CD4-positive, alpha-beta T cell treated with Interleukin-1 beta for 1 hour (primary cell): ENCODE measurements at regions not wholly inside any gene's neighbourhood (a gene's known extent, or its start where the extent isn't known, plus 50 kb on each side); places are given as distances from the start of the nearest gene placed in this dataset.
"Not testable (repeated sequence)": the region's sequence is repeated elsewhere in the genome, so short reads cannot be mapped to it uniquely, and the experiment has no call there.

Experiments
- DNase-seq, 2 donors: peaks; one replicate each; pipeline ENCODE4 v3.0.0-alpha.2; 2020 to 2022

DNA sequence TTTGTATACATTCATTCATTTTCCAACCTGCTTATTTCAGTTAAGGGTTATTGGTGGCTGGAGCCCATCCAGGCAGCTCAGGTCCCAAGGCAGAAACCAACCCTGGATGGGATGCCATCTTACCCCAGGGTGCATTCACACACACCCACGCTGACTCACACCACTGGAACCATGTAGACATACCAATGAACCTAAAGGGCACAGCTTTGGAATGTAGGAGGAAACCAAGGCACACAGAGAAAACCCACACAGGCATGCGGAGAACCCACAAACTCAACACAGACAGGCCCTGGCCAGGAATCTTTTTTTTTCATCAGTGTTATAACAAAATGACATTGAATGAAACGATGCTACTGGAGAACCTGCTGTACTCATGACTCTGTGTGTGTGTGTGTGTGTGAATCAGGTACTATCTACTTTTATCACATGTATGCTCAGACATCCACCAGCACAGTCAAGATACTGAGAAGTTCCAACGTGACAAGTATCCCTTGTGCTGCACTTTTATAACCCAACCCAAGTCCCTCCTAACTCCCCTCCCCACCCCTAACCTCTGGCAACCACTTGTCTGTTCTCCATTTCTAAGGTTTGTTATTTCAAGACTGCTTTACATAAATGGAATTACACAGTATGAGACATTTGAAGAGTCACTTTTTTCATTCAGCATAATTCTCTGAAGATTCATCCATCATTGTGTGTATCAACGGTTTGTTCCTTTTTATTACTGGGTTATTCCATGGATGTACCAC lies 286.8 kb upstream of the PLD5 start:
- DNase-seq = no peak

DNA sequence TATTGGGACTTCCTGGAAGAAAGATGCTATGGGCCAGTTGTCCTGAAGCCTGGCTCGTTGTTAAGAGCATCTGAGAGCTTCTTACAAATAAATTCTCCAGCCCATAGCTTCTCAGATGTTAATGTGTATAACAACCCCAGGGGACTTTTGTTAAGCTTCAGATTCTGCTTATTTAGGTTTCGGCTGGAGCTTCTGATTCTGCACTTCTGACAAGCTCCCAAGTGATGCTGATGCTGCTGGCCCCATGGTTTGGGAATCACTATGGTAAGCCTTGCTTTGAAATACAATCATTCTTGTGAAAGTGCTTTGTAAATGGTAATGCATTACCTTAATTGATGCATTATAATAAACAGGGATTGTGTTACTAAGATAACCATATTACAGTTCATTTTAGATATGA lies 281.8 kb upstream of the PLD5 start:
- DNase-seq = no peak

DNA sequence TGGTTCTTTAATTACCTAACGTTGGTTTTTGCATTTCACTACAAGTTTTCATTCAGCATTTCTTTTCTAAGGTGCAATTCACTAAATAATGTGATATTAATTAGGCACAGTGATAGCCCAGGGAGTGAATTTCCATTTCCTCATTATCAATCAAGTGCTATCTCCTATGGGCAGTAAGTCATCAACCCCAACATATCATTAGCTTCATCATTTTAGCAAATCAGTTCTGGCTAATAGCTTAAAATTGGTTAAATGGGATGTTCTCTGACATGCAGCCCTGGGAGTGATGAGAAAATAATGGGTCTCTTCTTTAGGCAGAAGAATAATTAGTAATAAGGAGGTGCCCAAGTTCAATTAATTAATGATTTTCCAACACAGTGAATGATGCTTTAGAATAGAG lies 280.9 kb upstream of the PLD5 start:
- not testable (repeated sequence) for DNase-seq

DNA sequence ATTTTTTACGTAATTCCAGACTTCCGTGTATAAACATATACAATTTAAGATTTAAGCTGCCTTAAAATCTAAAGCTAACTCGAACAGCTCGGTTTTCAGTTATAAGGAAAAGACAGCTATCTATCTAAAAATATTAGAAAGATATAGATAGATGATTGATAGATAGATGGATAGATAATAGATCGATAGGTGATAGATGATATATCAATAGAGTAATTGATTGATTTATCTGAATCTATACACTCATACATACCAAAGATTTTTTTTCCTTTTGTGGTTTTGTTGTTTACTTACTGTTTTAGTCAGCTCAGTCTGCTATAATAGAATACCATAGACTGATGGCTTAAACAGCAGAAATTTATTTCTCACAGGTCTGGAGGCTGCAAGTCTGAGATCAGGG lies 278.5 kb upstream of the PLD5 start:
- no peak for DNase-seq

DNA sequence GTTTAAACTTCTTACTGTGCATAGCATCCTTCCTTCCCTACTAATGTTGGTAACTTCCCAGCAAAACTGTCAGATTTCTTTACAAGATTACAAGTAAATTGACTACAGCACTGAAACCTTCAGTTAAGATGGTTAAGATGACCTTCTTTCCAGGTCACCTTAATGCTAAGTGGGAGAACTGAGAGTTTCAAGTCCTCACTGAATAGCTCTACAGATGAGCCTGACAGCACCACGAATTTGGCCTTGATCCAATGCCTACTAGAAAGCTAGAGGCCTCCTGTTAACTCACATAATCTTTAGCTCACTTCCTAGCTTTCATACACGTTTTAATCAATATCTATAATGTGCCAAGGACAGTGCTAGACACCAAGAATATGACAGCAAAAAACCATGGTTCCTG lies 276.0 kb upstream of the PLD5 start:
- no peak for DNase-seq

DNA sequence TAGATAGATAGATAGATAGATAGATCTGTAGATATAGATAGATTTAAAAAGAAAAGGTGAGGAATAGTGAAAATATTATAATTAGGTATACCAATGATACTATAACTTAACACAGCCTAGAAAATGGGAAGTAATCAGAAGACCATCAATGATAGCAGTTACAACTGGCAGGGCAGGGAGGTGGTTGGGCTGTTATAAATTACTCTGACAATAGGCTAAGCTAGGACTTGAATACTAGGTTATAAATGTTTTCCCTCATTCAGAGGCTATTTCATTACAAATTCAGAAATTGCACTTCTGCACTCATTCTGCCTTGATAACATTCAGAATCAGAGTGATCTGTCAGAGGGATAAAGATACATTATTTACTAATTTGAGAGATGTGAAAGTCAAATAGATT lies 273.4 kb upstream of the PLD5 start:
- DNase-seq = no peak

DNA sequence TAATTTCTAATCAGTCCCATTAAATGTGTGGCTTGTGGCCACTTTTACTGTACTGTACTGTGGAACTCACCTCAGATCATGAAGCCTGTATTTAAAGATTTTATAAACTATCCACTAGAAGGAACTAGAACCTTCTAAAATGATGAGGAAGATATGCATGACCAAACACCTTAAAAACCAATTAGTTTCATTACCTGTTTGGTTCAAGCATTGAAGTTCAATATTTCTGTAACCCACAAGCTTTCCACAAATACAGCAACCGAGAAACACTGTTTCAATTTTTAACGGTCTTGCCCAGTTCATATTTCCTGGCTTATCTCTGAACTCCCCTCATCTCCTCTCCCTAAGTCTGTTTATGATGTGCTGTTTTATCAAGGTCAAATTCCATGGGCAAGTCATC lies 264.3 kb upstream of the PLD5 start:
- no peak for DNase-seq

DNA sequence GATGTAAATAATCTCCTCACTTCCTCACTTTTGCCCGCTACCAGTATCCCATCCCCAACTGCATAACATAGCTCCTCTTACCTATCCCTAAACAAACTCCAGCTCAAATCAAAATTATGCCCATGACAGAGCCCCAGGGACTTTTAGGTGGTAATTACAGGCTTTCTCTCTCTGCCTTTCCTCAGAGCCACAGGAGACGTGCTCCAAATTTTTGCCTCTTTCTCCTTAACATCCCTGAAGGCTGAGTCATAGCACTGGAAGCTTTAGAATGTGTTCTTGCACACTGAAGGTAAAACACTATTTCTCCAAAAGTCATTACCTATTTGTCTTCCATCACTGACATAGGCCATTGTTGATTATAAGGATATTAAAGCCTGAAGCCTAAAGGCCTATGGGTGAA lies 263.5 kb upstream of the PLD5 start:
- no peak for DNase-seq

DNA sequence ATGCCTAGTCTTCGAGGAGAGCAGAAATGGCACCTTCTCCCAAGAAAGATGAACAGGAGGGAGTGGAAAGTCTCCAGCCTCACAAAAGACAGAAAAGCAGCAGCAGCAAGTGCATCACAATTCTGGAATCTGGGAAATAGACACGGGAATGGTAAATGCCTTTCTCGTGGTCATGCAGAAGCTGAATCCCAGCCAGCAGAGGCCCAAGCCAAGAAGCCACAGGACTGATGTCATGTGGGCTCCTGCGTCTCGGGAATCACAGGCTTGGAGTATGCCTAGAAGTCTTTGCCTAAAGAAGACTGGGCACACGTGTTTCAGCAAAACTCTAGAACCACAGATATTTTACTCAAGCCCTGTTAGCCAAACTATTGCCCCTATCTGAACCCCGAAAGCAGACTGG lies 260.3 kb upstream of the PLD5 start:
- DNase-seq = no peak

DNA sequence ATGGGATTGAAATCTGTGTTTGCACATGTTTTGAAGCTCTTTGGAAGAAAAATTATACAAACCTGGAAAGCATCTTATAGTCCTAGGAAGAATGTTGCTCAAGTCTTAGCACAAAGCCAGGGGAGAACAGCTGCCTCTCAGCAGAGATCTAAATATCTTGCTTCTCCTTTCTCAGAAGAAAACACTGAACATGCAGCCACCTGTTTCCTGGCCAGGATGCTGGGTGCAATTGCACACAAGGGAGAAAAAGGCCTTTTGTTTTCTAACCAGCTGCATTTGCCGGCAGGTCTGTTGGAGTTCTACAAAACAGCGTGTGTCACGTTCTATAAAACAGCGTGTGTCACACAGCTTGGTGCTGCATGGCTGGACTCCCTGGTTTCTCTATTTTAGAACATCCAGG lies 259.6 kb upstream of the PLD5 start:
- peak in 1 of 2 donors; percentile 49 for DNase-seq

DNA sequence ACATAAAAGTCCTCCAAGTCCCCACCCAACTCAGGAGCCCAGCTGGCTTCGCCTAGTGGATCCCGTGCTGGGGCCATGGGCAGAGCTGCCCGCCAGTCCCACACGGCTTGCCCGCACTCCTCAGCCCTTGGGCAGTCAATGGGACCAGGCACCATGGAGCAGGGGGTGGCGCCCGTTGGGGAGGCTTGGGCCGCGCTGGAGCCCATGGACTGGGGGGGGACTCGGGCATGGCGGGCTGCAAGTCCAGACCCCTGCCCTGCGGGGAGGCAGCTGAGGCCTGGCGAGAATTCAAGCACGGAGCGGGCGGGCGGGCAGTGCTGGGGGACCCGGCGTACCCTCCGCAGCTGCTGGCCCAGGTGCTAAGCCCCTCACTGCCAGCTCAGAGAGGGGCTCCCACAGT lies 249.8 kb upstream of the PLD5 start:
- no peak for DNase-seq

DNA sequence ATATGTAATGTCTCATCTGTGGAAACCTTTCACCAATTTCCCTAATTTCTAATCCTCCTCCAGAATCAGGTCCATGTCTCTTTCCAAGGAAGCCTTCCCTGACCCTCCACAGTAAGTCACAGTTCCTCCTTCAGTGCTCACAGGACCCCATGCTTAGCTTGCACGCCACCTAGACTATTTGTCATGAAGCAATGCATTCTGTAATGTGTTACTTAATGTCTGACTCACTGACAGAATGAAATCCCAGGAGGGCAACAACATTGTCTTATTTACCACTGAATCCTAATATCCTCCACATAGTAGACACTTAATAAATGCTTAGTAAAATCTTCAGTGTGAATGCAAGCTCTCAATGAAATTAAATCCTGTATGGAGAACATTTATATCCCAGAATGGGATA lies 245.9 kb upstream of the PLD5 start:
- no peak for DNase-seq

DNA sequence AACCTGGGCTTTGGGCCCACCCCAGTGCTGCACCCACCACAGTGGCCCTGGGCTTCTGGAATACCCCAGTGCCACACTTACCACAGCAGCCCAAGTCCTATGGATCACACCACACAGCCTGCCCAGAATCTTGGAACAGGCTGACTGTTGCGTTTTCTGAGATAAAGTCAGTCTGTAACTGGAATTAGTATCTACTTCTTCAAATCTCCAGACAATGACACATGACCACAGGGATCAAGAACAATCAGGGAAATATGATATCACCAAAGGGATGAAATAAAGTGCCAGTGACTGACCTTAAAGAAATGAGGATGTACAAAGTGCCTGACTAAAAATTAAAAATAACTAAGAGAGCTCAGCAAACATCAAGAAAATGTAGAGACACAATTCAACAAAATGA lies 239.7 kb upstream of the PLD5 start:
- DNase-seq = no peak

DNA sequence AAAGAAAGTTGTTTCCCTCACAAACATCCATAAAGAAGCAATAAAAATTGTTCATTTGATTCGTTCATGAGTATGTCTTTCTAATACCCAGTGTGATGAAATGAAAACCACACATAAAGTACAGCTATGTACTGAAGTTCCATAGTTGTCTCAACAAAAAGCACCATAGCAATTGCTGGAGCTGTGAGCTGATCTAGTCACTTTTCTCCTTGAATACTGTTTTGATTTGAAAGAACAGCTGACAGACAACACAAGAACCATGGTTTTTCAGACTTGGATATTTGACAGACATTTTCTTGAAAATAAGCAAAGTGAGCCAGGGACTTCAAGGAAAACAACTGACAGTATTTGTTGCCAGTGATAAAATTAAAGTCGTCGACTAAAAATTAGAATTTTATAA lies 237.1 kb upstream of the PLD5 start:
- DNase-seq = no peak

DNA sequence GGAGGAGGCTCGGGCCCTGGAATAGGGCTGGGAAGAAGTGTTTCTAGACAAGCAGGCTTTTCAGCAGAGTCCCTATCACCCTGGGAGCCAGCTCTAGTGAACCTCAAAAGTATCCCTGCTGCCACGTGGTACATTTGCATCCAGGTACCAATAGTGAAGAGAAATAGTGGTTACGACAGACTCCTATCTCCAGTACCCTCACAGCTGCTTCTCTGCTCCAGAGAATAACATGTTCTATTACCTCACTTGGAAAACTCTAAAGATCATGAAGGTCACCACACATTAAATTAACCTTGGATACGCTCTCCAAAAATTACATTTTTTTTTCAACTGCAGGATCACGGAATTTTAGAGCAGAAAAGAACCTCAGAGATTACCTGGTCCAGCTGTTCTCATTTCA lies 230.4 kb upstream of the PLD5 start:
- DNase-seq = no peak

DNA sequence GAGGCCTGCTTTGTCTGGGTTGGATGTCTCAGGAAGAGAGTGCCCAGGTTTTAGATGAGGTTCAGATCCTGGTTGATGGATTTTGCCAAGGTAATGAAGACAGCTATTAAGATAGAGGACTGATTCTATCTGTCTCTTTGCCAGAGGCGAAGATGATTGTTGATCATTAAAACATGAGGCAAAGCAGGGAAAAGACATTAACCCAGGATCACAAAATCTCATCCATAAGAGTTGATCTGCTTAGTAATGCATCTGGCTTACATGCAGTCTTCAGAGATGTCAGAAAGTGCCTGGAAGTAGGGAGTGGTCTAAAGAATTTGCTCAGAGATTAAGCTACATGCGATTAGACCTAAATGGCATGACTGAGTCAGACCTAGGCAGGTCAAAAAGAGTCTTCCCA lies 229.6 kb upstream of the PLD5 start:
- no peak for DNase-seq

DNA sequence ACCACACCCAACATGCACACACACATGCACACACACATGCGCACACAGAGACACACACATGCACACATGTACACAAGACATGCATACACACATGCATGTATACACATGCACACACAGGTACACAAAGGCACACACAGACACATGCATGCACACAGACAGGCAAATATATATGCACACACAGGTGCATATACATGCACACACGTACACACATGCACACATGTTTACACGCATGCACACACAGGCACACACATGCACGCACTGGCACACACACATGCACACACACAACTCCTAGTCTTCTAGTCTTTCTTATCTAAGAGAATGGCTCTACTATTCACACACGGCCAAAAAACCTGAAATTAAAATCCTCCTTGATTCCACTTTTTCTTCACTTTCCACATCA lies 222.7 kb upstream of the PLD5 start:
- DNase-seq = no peak

DNA sequence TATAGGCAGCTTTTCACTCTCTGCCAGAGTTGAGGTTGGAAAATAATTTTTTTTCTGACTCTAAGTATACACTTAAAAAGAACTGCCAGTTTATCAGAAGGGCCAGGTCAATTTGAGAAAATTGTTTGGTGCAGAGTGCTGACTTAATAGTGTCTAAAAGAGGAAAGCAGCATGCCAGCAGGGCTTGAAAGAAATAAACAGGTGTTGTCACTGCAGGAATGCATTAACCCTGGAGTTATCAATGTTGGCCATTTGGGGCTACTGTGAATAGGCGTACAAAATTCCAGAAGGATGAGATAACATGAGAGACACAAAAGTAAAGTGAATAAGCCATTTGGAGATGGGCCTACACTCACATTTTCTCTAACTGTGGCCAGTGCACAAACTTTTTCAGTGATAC lies 220.6 kb upstream of the PLD5 start:
- DNase-seq = no peak

DNA sequence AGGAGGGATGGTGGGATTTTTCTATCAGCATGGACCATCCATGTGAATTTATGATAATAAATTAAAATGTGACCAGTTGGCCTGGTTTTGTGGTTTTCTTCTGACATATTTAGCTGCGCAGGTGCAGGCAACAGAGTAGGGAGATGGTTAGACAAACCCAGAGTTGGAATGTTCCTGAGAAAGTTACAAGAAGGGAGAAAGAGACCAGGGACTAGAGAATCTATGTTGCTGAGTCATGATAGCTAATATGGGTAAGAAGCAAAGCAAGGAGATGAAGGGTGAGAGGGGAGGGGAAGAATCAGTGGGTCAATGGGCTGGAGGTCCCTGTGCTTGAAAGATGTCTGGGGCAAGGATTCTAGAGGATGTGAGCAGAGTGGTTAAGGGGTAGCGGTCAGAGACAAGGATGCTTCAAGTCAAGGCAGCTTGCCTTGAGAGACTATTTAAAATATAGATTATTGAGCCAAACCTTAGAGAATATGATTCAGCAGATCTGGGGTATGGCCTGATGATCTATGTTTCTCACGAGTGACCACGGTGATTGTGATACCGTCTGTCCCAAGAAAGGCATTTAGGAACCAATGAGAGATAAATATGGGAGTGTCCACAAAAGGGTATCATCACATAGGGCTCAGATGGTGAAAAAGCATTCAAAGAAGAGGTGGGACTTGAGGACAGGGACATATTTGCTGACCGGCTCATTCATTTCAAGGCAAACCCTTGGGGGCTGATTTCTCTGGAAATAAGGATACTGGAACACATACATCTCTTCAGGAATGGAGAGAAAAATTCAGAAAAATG lies 219.7 kb upstream of the PLD5 start:
- DNase-seq = no peak

DNA sequence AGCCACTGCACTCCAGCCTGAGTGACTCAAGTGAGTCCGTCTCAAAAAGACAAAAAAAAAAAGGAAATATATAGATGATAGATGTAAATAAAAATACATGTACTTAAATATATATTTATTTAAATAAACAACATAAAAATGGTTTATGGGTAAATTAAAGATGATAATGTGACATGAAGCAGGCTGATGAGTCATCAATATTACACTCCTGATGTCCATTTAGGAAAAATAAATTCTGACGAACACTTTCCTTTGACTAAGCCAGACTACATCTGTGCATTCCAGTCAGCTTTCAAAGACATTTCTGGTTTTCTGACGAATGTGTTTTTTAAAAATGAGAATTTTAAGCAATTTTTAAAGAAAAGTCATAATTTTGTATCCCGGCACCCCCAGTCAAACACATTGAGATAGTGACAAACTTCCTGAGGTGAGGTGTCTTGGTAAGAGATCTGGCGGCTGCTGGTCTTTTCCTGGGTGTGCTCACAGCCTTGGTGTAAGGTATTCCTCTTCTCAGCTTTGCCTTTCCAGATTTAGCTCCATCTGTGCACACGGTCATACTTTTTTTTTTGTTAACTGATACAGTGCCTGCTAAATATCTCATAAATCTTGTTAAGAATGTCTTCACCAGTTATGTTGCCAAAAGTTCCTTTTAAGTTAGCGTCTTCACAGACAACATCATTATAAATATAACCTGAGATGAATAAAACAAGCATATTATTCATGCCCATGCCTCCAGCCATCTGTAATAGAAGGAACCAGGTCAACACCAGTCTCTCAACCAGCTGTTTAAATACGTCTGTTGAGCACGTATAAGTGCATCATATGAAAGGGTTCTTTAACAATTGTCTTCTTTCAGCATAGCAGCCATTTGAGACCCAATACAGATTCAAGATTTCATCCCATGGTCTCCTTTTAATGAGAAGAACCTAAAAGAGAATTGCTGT lies 214.5 kb upstream of the PLD5 start:
- DNase-seq = no peak

DNA sequence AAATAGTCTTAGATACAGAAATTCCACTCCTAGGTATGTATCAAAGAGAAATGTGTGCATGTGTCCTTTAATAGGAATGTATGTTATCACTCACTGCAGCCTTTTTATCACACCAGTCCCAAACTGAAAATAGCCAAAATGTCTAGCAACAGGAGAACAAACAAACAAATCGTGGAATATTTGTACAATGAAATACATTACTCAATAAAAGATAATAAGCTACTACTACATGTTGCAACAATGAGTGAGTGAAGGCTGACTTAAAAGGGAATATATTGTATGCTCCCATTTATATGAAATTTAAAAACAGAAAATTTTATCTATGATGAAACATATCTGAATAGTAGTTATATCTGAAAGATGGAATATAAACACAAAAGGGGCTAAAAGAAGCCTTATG lies 212.1 kb upstream of the PLD5 start:
- no peak for DNase-seq

DNA sequence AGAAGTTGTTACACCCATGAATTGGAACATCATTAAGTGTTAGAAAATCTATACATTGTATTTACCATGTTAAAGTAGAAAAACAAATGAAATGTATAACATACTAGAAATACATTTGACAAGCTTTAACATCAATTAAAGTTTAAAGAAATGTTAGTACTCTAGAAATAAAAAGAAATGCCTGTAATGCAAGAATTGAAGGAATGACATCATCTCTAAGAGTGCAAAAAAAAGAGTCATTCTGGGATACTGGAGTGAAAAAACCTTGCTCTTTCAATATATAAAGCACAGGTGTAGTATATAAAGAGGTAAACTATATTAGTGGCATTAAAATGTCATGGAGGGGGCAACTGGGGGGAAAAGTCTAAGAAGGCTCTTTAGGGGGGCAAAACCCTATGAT lies 210.8 kb upstream of the PLD5 start:
- DNase-seq = no peak

DNA sequence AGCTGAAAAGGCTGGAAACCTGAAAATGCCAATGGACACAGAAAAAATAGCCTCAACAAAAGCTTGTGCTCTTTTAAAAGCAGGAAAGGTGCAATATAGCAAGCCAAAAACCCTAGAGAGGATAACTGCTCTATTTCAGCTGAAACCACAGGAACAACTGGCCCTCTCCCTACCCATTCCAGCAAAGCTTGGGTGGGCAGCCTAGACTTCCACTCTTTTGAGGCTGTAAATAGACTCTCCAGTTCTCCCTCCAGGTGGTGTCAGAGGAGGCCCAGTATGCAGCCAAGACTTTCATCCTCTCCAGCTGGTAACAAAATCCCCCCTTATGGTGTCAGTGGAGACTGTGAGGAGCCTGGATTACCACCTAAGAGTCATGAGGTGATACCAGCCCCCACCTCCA lies 206.9 kb upstream of the PLD5 start:
- no peak for DNase-seq

DNA sequence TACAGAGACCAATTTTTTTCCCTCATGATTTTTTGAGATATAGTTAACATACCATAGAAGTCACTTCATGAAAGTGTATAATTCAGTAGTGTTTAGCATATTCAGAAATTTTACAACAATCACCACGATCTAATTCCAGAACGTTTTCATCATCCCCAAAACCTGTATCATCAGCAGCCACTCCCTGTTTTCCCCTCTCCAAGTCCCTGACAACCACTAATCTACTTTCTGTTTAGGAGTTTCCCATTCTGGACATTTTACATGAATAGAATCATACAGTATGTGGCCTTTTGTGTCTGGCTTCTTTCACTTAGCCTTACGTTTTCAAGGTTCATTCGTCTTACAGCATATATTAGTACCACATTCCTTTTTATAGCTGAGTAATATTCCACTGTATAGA lies 204.2 kb upstream of the PLD5 start:
- no peak for DNase-seq
